ENCODE measurements at regions not wholly inside any gene's neighbourhood (a gene's known extent, or its start where the extent isn't known, plus 50 kb on each side); places are given as distances from the start of the nearest gene placed in this dataset.
"Not testable (repeated sequence)": the region's sequence is repeated elsewhere in the genome, so short reads cannot be mapped to it uniquely, and the experiment has no call there.

- ATAC-seq, result no peak
These were observed 492.1 kb upstream of the CADM1 start for GRCh38 chr11:115996125-115996807.

GRCh38 chr11:115993590-115993989 lies 489.4 kb upstream of the CADM1 start:
- no peak for ATAC-seq

GRCh38 chr11:115990004-115990447 lies 485.8 kb upstream of the CADM1 start:
- ATAC-seq, result peak; percentile 23

- ATAC-seq, result no peak
These were observed 481.7 kb upstream of the CADM1 start for GRCh38 chr11:115985896-115986295.

- no peak for ATAC-seq
These were observed 480.0 kb upstream of the CADM1 start for GRCh38 chr11:115984228-115984627.

- no peak for ATAC-seq
These were observed 478.5 kb upstream of the CADM1 start for GRCh38 chr11:115982666-115983065.

GRCh38 chr11:115981814-115982471 lies 477.7 kb upstream of the CADM1 start:
- ATAC-seq, result no peak

- ATAC-seq, result no peak
These were observed 476.9 kb upstream of the CADM1 start for GRCh38 chr11:115981104-115981481.

GRCh38 chr11:115980337-115981103 lies 476.3 kb upstream of the CADM1 start:
- no peak for ATAC-seq

- ATAC-seq, result no peak
These were observed 470.5 kb upstream of the CADM1 start for GRCh38 chr11:115974703-115975102.

GRCh38 chr11:115967203-115967602 lies 463.0 kb upstream of the CADM1 start:
- not testable (repeated sequence) for ATAC-seq

GRCh38 chr11:115965767-115966504 lies 461.7 kb upstream of the CADM1 start:
- no peak for ATAC-seq

GRCh38 chr11:115964091-115964490 lies 459.9 kb upstream of the CADM1 start:
- no peak for ATAC-seq

- ATAC-seq, result no peak
These were observed 458.9 kb upstream of the CADM1 start for GRCh38 chr11:115963156-115963555.

- no peak for ATAC-seq
These were observed 457.2 kb upstream of the CADM1 start for GRCh38 chr11:115961159-115962003.

GRCh38 chr11:115959081-115959486 lies 454.9 kb upstream of the CADM1 start:
- ATAC-seq, result no peak

- no peak for ATAC-seq
These were observed 454.1 kb upstream of the CADM1 start for GRCh38 chr11:115958089-115959000.

GRCh38 chr11:115955803-115956202 lies 451.6 kb upstream of the CADM1 start:
- no peak for ATAC-seq

GRCh38 chr11:115950660-115951059 lies 446.4 kb upstream of the CADM1 start:
- ATAC-seq, result no peak

GRCh38 chr11:115944596-115944995 lies 440.4 kb upstream of the CADM1 start:
- ATAC-seq, result no peak

GRCh38 chr11:115942011-115942410 lies 437.8 kb upstream of the CADM1 start:
- ATAC-seq, result no peak
